PC-9 (cell line): ENCODE measurements at regions not wholly inside any gene's neighbourhood (a gene's known extent, or its start where the extent isn't known, plus 50 kb on each side); places are given as distances from the start of the nearest gene placed in this dataset.

Experiments
- BruUV-seq: library from RNA; stranded (reverse); fragments of 400-500 nt; replicated peaks from 2 replicates; lab custom pipeline; 2021; lab: Mats Ljungman, UMichigan
- CTCF ChIA-PET: fragments of 300-600 bp; sonication (Branson Sonifier 250); formaldehyde crosslinking; loops from one replicate; lab custom pipeline; 2022; ENCODE audit warnings: antibody characterized with exemption; lab: Charles Lee
- POLR2A ChIA-PET: fragments of 300-600 bp; sonication (Branson Sonifier 250); formaldehyde crosslinking; loops from one replicate; lab custom pipeline; 2022; ENCODE audit warnings: antibody characterized with exemption; ENCODE audit not compliant: unreplicated experiment; lab: Charles Lee
- DNase-seq, 2 experiments: peaks; one replicate each; pipeline versions ENCODE4 v3.0.0 to v3.0.0-alpha.2; 2015 to 2022; ENCODE audit warnings: mixed read lengths in 1 of 2
- H2AFZ ChIP-seq: fragments of 200-600 bp; sonication (generic); 2 replicates; pipeline ENCODE4 v1.8.1; 2017; ENCODE audit warnings: antibody characterized with exemption
- H3F3A ChIP-seq: fragments of 200-600 bp; sonication (generic); 2 replicates; pipeline ENCODE4 v1.8.1; 2017; ENCODE audit warnings: antibody characterized with exemption, mild to moderate bottlenecking, low read depth; ENCODE audit not compliant: insufficient read depth
- H3K27ac ChIP-seq: fragments of 200-600 bp; sonication (generic); 2 replicates; pipeline ENCODE4 v1.6.1; 2016; ENCODE audit warnings: mixed run types
- H3K27me3 ChIP-seq: fragments of 200-600 bp; sonication (generic); 2 replicates; pipeline ENCODE4 v1.6.1; 2016; ENCODE audit warnings: low read depth, mixed run types; ENCODE audit not compliant: insufficient read depth
- H3K36me3 ChIP-seq: fragments of 200-600 bp; sonication (generic); 2 replicates; pipeline ENCODE4 v1.6.1; 2016; ENCODE audit warnings: low read depth, mixed run types
- H3K4me1 ChIP-seq: fragments of 200-600 bp; sonication (generic); replicated peaks from 2 replicates; pipeline ENCODE4 v1.6.1; 2016; ENCODE audit warnings: mixed run types; ENCODE audit not compliant: insufficient read depth
- H3K4me2 ChIP-seq: fragments of 200-600 bp; sonication (generic); 2 replicates; pipeline ENCODE4 v1.6.1; 2017; ENCODE audit warnings: mixed run types
- H3K4me3 ChIP-seq: fragments of 200-600 bp; sonication (generic); 2 replicates; pipeline ENCODE4 v1.6.1; 2016; ENCODE audit warnings: mixed run types
- H3K79me2 ChIP-seq: fragments of 200-600 bp; sonication (generic); 2 replicates; pipeline ENCODE4 v1.6.1; 2017; ENCODE audit warnings: low read depth, mixed run types
- H3K9me2 ChIP-seq: fragments of 200-600 bp; sonication (generic); 2 replicates; pipeline ENCODE4 v1.8.1; 2017; ENCODE audit warnings: mild to moderate bottlenecking; ENCODE audit not compliant: insufficient read depth
- H3K9me3 ChIP-seq: fragments of 200-600 bp; sonication (generic); 2 replicates; pipeline ENCODE4 v1.8.1; 2016; ENCODE audit warnings: low read depth; ENCODE audit not compliant: insufficient read depth
- H4K20me1 ChIP-seq: fragments of 200-600 bp; sonication (generic); 2 replicates; pipeline ENCODE4 v1.8.1; 2017; ENCODE audit not compliant: insufficient read depth
- CTCF ChIP-seq: fragments of 200-600 bp; sonication (generic); conservative IDR thresholded peaks from 2 replicates; pipeline ENCODE4 v1.6.1; 2017; ENCODE audit warnings: mixed run types, antibody characterized with exemption, mild to moderate bottlenecking, moderate library complexity
- EZH2 ChIP-seq: fragments of 200-600 bp; sonication (generic); IDR thresholded peaks from 2 replicates; pipeline ENCODE4 v1.8.0; 2017; ENCODE audit warnings: antibody characterized with exemption, low read depth
- intact Hi-C: fragments of 100-400 bp; cut with micrococcal nuclease; formaldehyde crosslinking; loops from one replicate; pipeline ENCODE4 v1.10.0; 2022; ENCODE audit not compliant: unreplicated experiment

- H3K9me2 ChIP-seq = no peaks in the 10 kb centered on the region
- no peak for DNase-seq
- H3K9me3 ChIP-seq = peaks cover 10% of the 10 kb centered on the region; the same call in 1 of the 2 replicates
- no peak overlapping the region for H3K27ac ChIP-seq
- TF ChIP-seq EZH2 (no peak), CTCF (no peak)
- H3K4me1 ChIP-seq = no peaks in the 10 kb centered on the region
- no peak overlapping the region for H2AFZ ChIP-seq
- no peak overlapping the region for H3K4me2 ChIP-seq
- H3K79me2 ChIP-seq = no peaks in the 10 kb centered on the region
- intact Hi-C loops = no loop called here
- H3F3A ChIP-seq = no peaks in the 10 kb centered on the region
- H3K27me3 ChIP-seq = no peaks in the 10 kb centered on the region
- CTCF ChIA-PET = no interaction called here
- H3K4me3 ChIP-seq = no peak overlapping the region
- POLR2A ChIA-PET = no interaction called here
- BruUV-seq = no TSS peak
- no peaks in the 10 kb centered on the region for H4K20me1 ChIP-seq
- H3K36me3 ChIP-seq = no peaks in the 10 kb centered on the region
Measured at GRCh38 chr20:57860576-57860975, 150.8 kb upstream of the PMEPA1 start.

- intact Hi-C loops = no loop called here
- H3K4me2 ChIP-seq = no peak overlapping the region
- no peak for DNase-seq
- no peak overlapping the region for H2AFZ ChIP-seq
- H3K27ac ChIP-seq = no peak overlapping the region
- H3K9me3 ChIP-seq = peaks cover 10% of the 10 kb centered on the region; the same call in 1 of the 2 replicates
- no peaks in the 10 kb centered on the region for H3K27me3 ChIP-seq
- ChIA-PET CTCF (interaction anchor here (0.5 kb wide), 1 partner anchor 274 kb away, joined by 3 read pairs; no protein-coding TSS in a partner anchor), POLR2A (no interaction called here)
- no peak overlapping the region for H3K4me3 ChIP-seq
- TF ChIP-seq CTCF (no peak), EZH2 (no peak)
- H3F3A ChIP-seq = no peaks in the 10 kb centered on the region
- no peaks in the 10 kb centered on the region for H3K36me3 ChIP-seq
- no peaks in the 10 kb centered on the region for H3K4me1 ChIP-seq
- H3K79me2 ChIP-seq = no peaks in the 10 kb centered on the region
- BruUV-seq = no TSS peak
- H4K20me1 ChIP-seq = no peaks in the 10 kb centered on the region
- H3K9me2 ChIP-seq = no peaks in the 10 kb centered on the region
Measured at GRCh38 chr20:57857969-57858368, 148.2 kb upstream of the PMEPA1 start.

GRCh38 chr20:57857118-57857517 lies 147.3 kb upstream of the PMEPA1 start:
- CTCF ChIA-PET = no interaction called here
- no TSS peak for BruUV-seq
- H3K4me2 ChIP-seq = no peak overlapping the region

More at GRCh38 chr20:57857118-57857517, 147.3 kb upstream of the PMEPA1 start:
- H3K36me3 ChIP-seq = no peaks in the 10 kb centered on the region
- no peak for DNase-seq
- H3K4me1 ChIP-seq = no peaks in the 10 kb centered on the region
- H3K27me3 ChIP-seq = no peaks in the 10 kb centered on the region
- intact Hi-C loops = no loop called here
- H3K4me3 ChIP-seq = no peak overlapping the region
- no peak overlapping the region for H2AFZ ChIP-seq
- H4K20me1 ChIP-seq = no peaks in the 10 kb centered on the region
- H3K79me2 ChIP-seq = no peaks in the 10 kb centered on the region
- POLR2A ChIA-PET = no interaction called here
- no peak overlapping the region for H3K27ac ChIP-seq
- TF ChIP-seq CTCF (no peak), EZH2 (no peak)
- H3K9me2 ChIP-seq = no peaks in the 10 kb centered on the region
- H3K9me3 ChIP-seq = peaks cover 10% of the 10 kb centered on the region; the same call in 1 of the 2 replicates
- H3F3A ChIP-seq = no peaks in the 10 kb centered on the region
